ENCODE measurements at regions not wholly inside any gene's neighbourhood (a gene's known extent, or its start where the extent isn't known, plus 50 kb on each side); places are given as distances from the start of the nearest gene placed in this dataset.

- Histone ChIP-seq H4K20me1 (ENCODE audit: control insufficient read depth, insufficient read depth, low read length, poor library complexity, severe bottlenecking) (no peaks in the 10 kb centered on the region), H3K9ac (ENCODE audit: low read length) (no peak overlapping the region), H3K4me3 (ENCODE audit: control extremely low read depth in 1 of 5, extremely low read depth in 1 of 5, insufficient read depth in 1 of 5, low read depth in 2 of 5, low read length in 4 of 5) (no peak overlapping the region), H3K27me3 (replicated peaks in 1 of 4; ENCODE audit: control extremely low read depth in 1 of 4, control insufficient read depth in 3 of 4, insufficient read depth in 4 of 4, low read length in 3 of 4) (no peaks in the 10 kb centered on the region), H3K9me3 (ENCODE audit: control extremely low read depth in 1 of 3, control insufficient read depth in 2 of 3, insufficient read depth in 1 of 3, low read length in 2 of 3) (no peaks in the 10 kb centered on the region), H3K4me2 (replicated peaks; ENCODE audit: low read depth, low read length, poor library complexity, severe bottlenecking) (no peak overlapping the region), H2AFZ (ENCODE audit: insufficient read depth, low read depth, low read length, poor library complexity, severe bottlenecking) (no peak overlapping the region), H3K27ac (ENCODE audit: low read length in 2 of 2) (no peak overlapping the region), H3K36me3 (replicated peaks in 1 of 2; ENCODE audit: control extremely low read depth in 1 of 2, control insufficient read depth in 1 of 2, extremely low read depth in 1 of 2, insufficient read depth in 2 of 2, low read length in 1 of 2) (no peaks in the 10 kb centered on the region), H3K79me2 (ENCODE audit: control insufficient read depth, insufficient read depth, low read length) (no peaks in the 10 kb centered on the region), H3K4me1 (ENCODE audit: control insufficient read depth in 2 of 2, insufficient read depth in 2 of 2, low read length in 2 of 2) (no peaks in the 10 kb centered on the region)
- no peak overlapping the region for H3K4me3 Mint-ChIP-seq
- no peak overlapping the region for H3K27ac Mint-ChIP-seq
- ATAC-seq (ENCODE audit: low read depth) = no peak
- ChIA-PET CTCF (no interaction called here), POLR2A (no interaction called here)
- TF ChIP-seq EZH2 (IDR thresholded peaks at IDR 0.05; ENCODE audit: borderline replicate concordance, insufficient read depth, low read depth, low read length, poor library complexity, severe bottlenecking) = no peak
- TF ChIP-seq, protein P1, sequence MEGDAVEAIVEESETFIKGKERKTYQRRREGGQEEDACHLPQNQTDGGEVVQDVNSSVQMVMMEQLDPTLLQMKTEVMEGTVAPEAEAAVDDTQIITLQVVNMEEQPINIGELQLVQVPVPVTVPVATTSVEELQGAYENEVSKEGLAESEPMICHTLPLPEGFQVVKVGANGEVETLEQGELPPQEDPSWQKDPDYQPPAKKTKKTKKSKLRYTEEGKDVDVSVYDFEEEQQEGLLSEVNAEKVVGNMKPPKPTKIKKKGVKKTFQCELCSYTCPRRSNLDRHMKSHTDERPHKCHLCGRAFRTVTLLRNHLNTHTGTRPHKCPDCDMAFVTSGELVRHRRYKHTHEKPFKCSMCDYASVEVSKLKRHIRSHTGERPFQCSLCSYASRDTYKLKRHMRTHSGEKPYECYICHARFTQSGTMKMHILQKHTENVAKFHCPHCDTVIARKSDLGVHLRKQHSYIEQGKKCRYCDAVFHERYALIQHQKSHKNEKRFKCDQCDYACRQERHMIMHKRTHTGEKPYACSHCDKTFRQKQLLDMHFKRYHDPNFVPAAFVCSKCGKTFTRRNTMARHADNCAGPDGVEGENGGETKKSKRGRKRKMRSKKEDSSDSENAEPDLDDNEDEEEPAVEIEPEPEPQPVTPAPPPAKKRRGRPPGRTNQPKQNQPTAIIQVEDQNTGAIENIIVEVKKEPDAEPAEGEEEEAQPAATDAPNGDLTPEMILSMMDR (IDR thresholded peaks at IDR 0.05) = no peak
- DNase-seq = no peak
- intact Hi-C loops (cut with micrococcal nuclease) = no loop called here
- 100% methylated on average over 1 of the region's 5 CpGs for WGBS (ENCODE audit: insufficient coverage)
- no peaks in the 10 kb centered on the region for H3K4me1 Mint-ChIP-seq
- no peaks in the 10 kb centered on the region for H3K27me3 Mint-ChIP-seq
- H3K9me3 Mint-ChIP-seq (ENCODE audit: insufficient read depth) = no peaks in the 10 kb centered on the region
Measured at GRCh38 chrX:123085311-123085940, 98.7 kb upstream of the GRIA3 start.

GRCh38 chrX:123086768-123087167, 97.3 kb upstream of the GRIA3 start:
- H3K27me3 ChIP-seq (replicated peaks in 1 of 4; ENCODE audit: control extremely low read depth in 1 of 4, control insufficient read depth in 3 of 4, insufficient read depth in 4 of 4, low read length in 3 of 4) = no peaks in the 10 kb centered on the region
- H3K4me3 ChIP-seq (ENCODE audit: control extremely low read depth in 1 of 5, extremely low read depth in 1 of 5, insufficient read depth in 1 of 5, low read depth in 2 of 5, low read length in 4 of 5) = no peak overlapping the region
- POLR2A ChIA-PET = no interaction called here
- DNase-seq = no peak
- H3K79me2 ChIP-seq (ENCODE audit: control insufficient read depth, insufficient read depth, low read length) = no peaks in the 10 kb centered on the region
- no peak for ATAC-seq (ENCODE audit: low read depth)
- H3K36me3 ChIP-seq (replicated peaks in 1 of 2; ENCODE audit: control extremely low read depth in 1 of 2, control insufficient read depth in 1 of 2, extremely low read depth in 1 of 2, insufficient read depth in 2 of 2, low read length in 1 of 2) = no peaks in the 10 kb centered on the region
- H3K4me1 ChIP-seq (ENCODE audit: control insufficient read depth in 2 of 2, insufficient read depth in 2 of 2, low read length in 2 of 2) = no peaks in the 10 kb centered on the region
- no peak overlapping the region for H3K4me2 ChIP-seq (replicated peaks; ENCODE audit: low read depth, low read length, poor library complexity, severe bottlenecking)
- Mint-ChIP-seq H3K4me1 (no peaks in the 10 kb centered on the region), H3K27ac (no peak overlapping the region), H3K9me3 (ENCODE audit: insufficient read depth) (no peaks in the 10 kb centered on the region), H3K4me3 (no peak overlapping the region), H3K27me3 (no peaks in the 10 kb centered on the region)
- H3K27ac ChIP-seq (ENCODE audit: low read length in 2 of 2) = no peak overlapping the region
- no peak for TF ChIP-seq EZH2 (IDR thresholded peaks at IDR 0.05; ENCODE audit: borderline replicate concordance, insufficient read depth, low read depth, low read length, poor library complexity, severe bottlenecking)
- TF ChIP-seq, protein P1 (IDR thresholded peaks at IDR 0.05) = no peak
- CTCF ChIA-PET = no interaction called here
- H2AFZ ChIP-seq (ENCODE audit: insufficient read depth, low read depth, low read length, poor library complexity, severe bottlenecking) = no peak overlapping the region
- no peak overlapping the region for H3K9ac ChIP-seq (ENCODE audit: low read length)
- no peaks in the 10 kb centered on the region for H4K20me1 ChIP-seq (ENCODE audit: control insufficient read depth, insufficient read depth, low read length, poor library complexity, severe bottlenecking)
- H3K9me3 ChIP-seq (ENCODE audit: control extremely low read depth in 1 of 3, control insufficient read depth in 2 of 3, insufficient read depth in 1 of 3, low read length in 2 of 3) = no peaks in the 10 kb centered on the region
- intact Hi-C loops (cut with micrococcal nuclease) = no loop called here
- WGBS (ENCODE audit: insufficient coverage) = no CpG with 5 or more reads among the region's 2 CpGs

Measured in B cell (primary cell).